Endothelial cell (in vitro differentiated cells): ENCODE measurements at regions not wholly inside any gene's neighbourhood (a gene's known extent, or its start where the extent isn't known, plus 50 kb on each side); places are given as distances from the start of the nearest gene placed in this dataset.

Experiments
- DNase-seq: peaks from one replicate; pipeline ENCODE4 v3.0.0; 2021; ENCODE audit warnings: low spot score
- H3K27ac Mint-ChIP-seq: one replicate; pipeline ENCODE4 v1.8.0; 2021; ENCODE audit warnings: mixed read lengths, inconsistent platforms; ENCODE audit not compliant: unreplicated experiment
- H3K27me3 Mint-ChIP-seq: one replicate; pipeline ENCODE4 v1.8.0; 2021; ENCODE audit warnings: mild to moderate bottlenecking, moderate library complexity, mixed read lengths, inconsistent platforms; ENCODE audit not compliant: unreplicated experiment
- H3K36me3 Mint-ChIP-seq: one replicate; pipeline ENCODE4 v1.8.0; 2021; ENCODE audit warnings: mild to moderate bottlenecking, low read depth, mixed read lengths, inconsistent platforms; ENCODE audit not compliant: unreplicated experiment
- H3K4me1 Mint-ChIP-seq: one replicate; pipeline ENCODE4 v1.8.0; 2021; ENCODE audit warnings: mild to moderate bottlenecking, mixed read lengths, inconsistent platforms; ENCODE audit not compliant: unreplicated experiment
- H3K4me3 Mint-ChIP-seq: one replicate; pipeline ENCODE4 v1.8.0; 2021; ENCODE audit warnings: mild to moderate bottlenecking, mixed read lengths, inconsistent platforms; ENCODE audit not compliant: unreplicated experiment
- H3K9me3 Mint-ChIP-seq: one replicate; pipeline ENCODE4 v1.8.0; 2021; ENCODE audit warnings: mixed read lengths, inconsistent platforms; ENCODE audit not compliant: unreplicated experiment
- CTCF ChIP-seq: fragments of 200-600 bp; sonication (generic); IDR thresholded peaks from one replicate; pipeline ENCODE4 v1.5.0; 2021; ENCODE audit warnings: antibody characterized with exemption; ENCODE audit not compliant: unreplicated experiment

DNA sequence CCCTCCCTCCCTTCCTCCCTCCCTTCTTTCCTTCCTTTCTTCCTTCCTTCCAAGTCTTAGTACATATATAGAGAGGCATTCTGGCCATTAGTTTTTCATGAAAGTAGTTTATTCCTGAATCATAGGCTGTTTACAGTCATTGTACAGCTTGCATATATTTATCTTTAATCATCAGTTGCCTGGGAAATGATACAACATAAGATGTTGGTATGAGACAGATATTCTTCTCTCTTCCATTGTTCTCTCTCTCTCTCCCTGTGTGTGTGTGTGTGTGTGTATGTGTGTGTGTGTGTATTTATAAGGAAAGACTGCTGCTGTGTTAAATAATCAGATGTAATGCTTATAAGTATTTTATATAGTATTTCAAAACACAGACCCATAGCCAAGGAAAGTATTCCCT, 289.8 kb upstream of the UBE2E3 start:
- no peak for TF ChIP-seq CTCF
- H3K27ac Mint-ChIP-seq: no peak overlapping the region
- H3K27me3 Mint-ChIP-seq: no peaks in the 10 kb centered on the region
- peaks cover 13% of the 10 kb centered on the region for H3K4me1 Mint-ChIP-seq
- DNase-seq: no peak
- no peaks in the 10 kb centered on the region for H3K36me3 Mint-ChIP-seq
- H3K9me3 Mint-ChIP-seq: no peaks in the 10 kb centered on the region
- H3K4me3 Mint-ChIP-seq: no peak overlapping the region

DNA sequence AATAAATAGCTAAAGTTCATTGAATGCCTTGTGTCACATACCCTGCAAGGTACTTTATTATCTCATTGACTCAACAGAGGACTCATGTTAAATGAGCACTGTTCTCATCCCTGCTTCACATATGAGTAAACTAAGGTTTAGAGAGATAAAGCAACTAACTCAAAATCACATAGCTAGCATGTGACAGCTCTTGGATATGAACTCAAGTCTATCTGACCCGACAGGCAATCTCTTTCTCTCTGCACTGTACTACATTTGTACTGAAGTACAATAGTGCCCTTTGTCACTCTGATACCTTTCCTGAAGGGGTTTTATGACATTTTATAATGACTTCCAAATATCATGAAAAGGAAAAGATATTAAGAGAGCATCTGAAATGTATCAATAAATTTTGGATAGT, 297.5 kb upstream of the UBE2E3 start:
- H3K4me3 Mint-ChIP-seq: no peak overlapping the region
- H3K4me1 Mint-ChIP-seq: peaks cover 6% of the 10 kb centered on the region
- no peaks in the 10 kb centered on the region for H3K9me3 Mint-ChIP-seq
- no peak for TF ChIP-seq CTCF
- no peaks in the 10 kb centered on the region for H3K27me3 Mint-ChIP-seq
- no peak for DNase-seq
- H3K36me3 Mint-ChIP-seq: no peaks in the 10 kb centered on the region
- H3K27ac Mint-ChIP-seq: no peak overlapping the region

DNA sequence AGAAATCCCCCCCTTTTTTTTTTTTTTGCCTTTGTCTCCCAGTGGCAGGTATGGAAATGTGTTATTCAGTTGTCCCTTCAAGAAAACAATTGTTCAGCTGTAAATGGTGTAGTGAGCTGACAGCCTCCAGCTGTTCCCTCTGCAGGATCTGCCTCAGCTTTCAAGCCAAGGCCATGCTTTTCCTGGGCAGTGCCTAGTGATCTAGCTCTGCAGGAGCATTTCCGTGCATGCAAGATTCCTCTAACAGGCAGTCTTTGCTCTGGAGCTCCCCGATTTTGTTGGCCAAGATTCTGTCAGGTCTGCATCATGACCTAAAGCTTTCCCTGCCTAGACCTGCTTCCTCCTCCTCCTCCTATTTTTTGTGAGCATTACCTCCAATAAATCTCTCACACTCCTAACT, 300.7 kb upstream of the UBE2E3 start:
- Mint-ChIP-seq H3K27me3 (no peaks in the 10 kb centered on the region), H3K36me3 (no peaks in the 10 kb centered on the region), H3K4me3 (no peak overlapping the region), H3K27ac (peak overlapping the region; percentile 5), H3K9me3 (no peaks in the 10 kb centered on the region), H3K4me1 (peaks cover 6% of the 10 kb centered on the region)
- no peak for TF ChIP-seq CTCF
- peak; percentile 18 for DNase-seq

DNA sequence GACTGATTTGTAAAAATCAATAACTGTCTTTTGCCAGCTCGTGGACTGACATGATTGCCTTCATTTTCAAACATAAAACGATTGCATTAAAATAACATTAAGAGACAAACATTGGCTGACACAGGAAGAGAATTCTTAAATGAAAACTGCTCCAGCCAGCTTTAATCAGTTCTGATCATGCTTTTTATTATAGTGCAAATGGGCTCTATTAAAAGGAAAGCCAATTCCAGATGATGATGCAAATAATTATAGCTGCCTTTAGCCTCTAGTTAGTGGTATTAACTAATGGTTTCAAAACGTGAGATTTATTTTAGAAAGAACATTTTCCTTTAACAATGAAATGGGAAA, 301.8 kb upstream of the UBE2E3 start:
- no peak for TF ChIP-seq CTCF
- H3K36me3 Mint-ChIP-seq: no peaks in the 10 kb centered on the region
- no peaks in the 10 kb centered on the region for H3K9me3 Mint-ChIP-seq
- H3K27ac Mint-ChIP-seq: no peak overlapping the region
- peaks cover 6% of the 10 kb centered on the region for H3K4me1 Mint-ChIP-seq
- no peaks in the 10 kb centered on the region for H3K27me3 Mint-ChIP-seq
- DNase-seq: no peak
- H3K4me3 Mint-ChIP-seq: no peak overlapping the region

DNA sequence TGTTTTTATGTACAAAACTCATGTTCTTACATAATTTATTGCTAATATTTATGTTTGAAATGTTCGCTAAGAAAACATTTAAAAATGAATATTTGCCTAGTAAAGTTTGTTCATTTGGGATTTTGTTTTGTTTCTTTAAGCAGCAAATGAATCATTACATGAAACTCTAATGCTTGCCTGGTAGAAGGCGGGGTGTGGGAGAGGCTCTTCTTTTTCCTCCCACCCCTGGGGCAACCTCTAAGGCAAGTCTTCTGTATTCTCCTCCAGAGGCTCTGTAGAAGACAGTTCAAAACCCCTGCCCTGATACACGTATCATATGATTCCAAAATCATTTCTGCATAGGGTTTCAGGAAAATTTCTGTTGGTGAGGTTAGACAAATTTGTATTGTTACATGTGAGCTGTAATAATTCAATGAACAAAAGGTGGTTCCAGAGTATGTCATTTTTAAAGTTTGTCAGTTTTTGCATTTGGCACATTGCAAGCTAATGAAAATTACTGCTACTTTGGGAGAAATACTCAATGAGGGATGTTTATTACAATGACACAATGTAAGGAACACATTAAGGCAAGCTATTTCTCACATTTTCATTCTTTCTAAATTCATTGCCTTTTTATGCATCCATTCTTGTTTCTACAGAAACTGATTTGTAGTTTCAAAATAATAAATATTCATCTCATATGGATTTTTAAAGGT, 302.3 kb upstream of the UBE2E3 start:
- Mint-ChIP-seq H3K4me3 (no peak overlapping the region), H3K27me3 (no peaks in the 10 kb centered on the region), H3K4me1 (peaks cover 6% of the 10 kb centered on the region), H3K9me3 (no peaks in the 10 kb centered on the region), H3K27ac (no peak overlapping the region), H3K36me3 (no peaks in the 10 kb centered on the region)
- no peak for DNase-seq
- no peak for TF ChIP-seq CTCF
